HepG2 (cell line): ENCODE measurements at regions not wholly inside any gene's neighbourhood (a gene's known extent, or its start where the extent isn't known, plus 50 kb on each side); places are given as distances from the start of the nearest gene placed in this dataset.

Source experiments
- ATAC-seq: fragments of 200-7000 bp; cut with Tn5 transposase; 3 replicates; pipeline ENCODE4 v1.9.1; 2020; ENCODE audit warnings: mild to moderate bottlenecking, moderate library complexity
- BruUV-seq: library from RNA; stranded (reverse); fragments of 400-500 nt; replicated peaks from 2 replicates; lab custom pipeline; 2021; lab: Mats Ljungman, UMichigan
- CTCF ChIA-PET: fragments of 300-600 bp; formaldehyde crosslinking; extraction: SDS; loops from one replicate; lab custom pipeline; 2021; ENCODE audit warnings: low total read pairs, inconsistent platforms, low intra/inter-chr PET ratio; lab: Yijun Ruan, JAX
- POLR2A ChIA-PET: fragments of 350-600 bp; sonication (Branson Sonifier 250); formaldehyde crosslinking; loops from one replicate; lab custom pipeline; 2020; ENCODE audit warnings: antibody characterized with exemption, inconsistent platforms; lab: Yijun Ruan, JAX
- DNase-seq: peaks from one replicate; pipeline ENCODE4 v3.0.0-alpha.2; 2015; ENCODE audit warnings: low spot score
- FAIRE-seq: peaks from 3 replicates; lab custom pipeline; 2011; peaks lifted over from hg19 to GRCh38; lab: Jason Lieb, UNC
- H2AFZ ChIP-seq: one replicate; pipeline ENCODE4 v1.6.1; 2011; ENCODE audit warnings: low read length, inconsistent platforms
- H3K27ac ChIP-seq: fragments of 300-600 bp; 3 replicates; pipeline ENCODE4 v1.8.0; 2011; ENCODE audit warnings: mixed run types, mild to moderate bottlenecking, mixed read lengths, low read length, inconsistent platforms; ENCODE audit not compliant: insufficient read depth; ENCODE audit errors: extremely low read length
- H3K27me3 ChIP-seq, 2 experiments: fragments of 200-600 bp in 1 of 2; 2 replicates in 1 of 2; 3 replicates in 1 of 2; pipeline versions ENCODE4 v1.6.0 to v1.8.0; 2011; ENCODE audit warnings: low read length in 2 of 2, mild to moderate bottlenecking in 2 of 2, moderate library complexity in 2 of 2, inconsistent platforms in 1 of 2; ENCODE audit not compliant: insufficient read depth in 2 of 2, control insufficient read depth in 1 of 2
- H3K36me3 ChIP-seq, 2 experiments: fragments of 200-600 bp in 1 of 2; replicated peaks in 1 of 2; 2 replicates in 1 of 2; 3 replicates in 1 of 2; pipeline versions ENCODE4 v1.5.1 to v1.8.0; 2011; ENCODE audit warnings: low read length in 2 of 2, inconsistent platforms in 1 of 2; ENCODE audit not compliant: insufficient read depth in 2 of 2, control insufficient read depth in 1 of 2
- H3K4me1 ChIP-seq: 2 replicates; pipeline ENCODE4 v1.5.1; 2012; ENCODE audit warnings: low read length, inconsistent platforms; ENCODE audit not compliant: insufficient read depth
- H3K4me2 ChIP-seq: 2 replicates; pipeline ENCODE4 v1.6.0; 2011; ENCODE audit warnings: low read depth, low read length, inconsistent platforms
- H3K4me3 ChIP-seq, 3 experiments: fragments of 200-600 bp in 1 of 3; sonication (generic), shearing (Covaris generic) in 1 of 3; replicated peaks in 1 of 3; 2 replicates each; pipeline ENCODE4 v1.5.1; 2011 to 2016; ENCODE audit warnings: low read length in 3 of 3, inconsistent platforms in 2 of 3, low read depth in 2 of 3, mild to moderate bottlenecking in 2 of 3, control low read depth in 1 of 3, mixed read lengths in 1 of 3; ENCODE audit not compliant: insufficient read depth in 1 of 3
- H3K79me2 ChIP-seq: one replicate; pipeline ENCODE4 v1.6.1; 2011; ENCODE audit warnings: low read length, inconsistent platforms; ENCODE audit not compliant: insufficient read depth
- H3K9ac ChIP-seq: 2 replicates; pipeline ENCODE4 v1.6.0; 2011; ENCODE audit warnings: mild to moderate bottlenecking, low read depth, low read length, inconsistent platforms; ENCODE audit not compliant: insufficient read depth
- H3K9me3 ChIP-seq: 2 replicates; pipeline ENCODE4 v1.5.1; 2012; ENCODE audit warnings: mild to moderate bottlenecking, low read length
- H4K20me1 ChIP-seq: 2 replicates; pipeline ENCODE4 v1.6.0; 2011; ENCODE audit warnings: inconsistent platforms, mild to moderate bottlenecking, low read length, moderate library complexity; ENCODE audit not compliant: insufficient read depth
- CEBPB ChIP-seq: IDR thresholded peaks from 2 replicates; pipeline ENCODE4 v1.6.1; 2011; ENCODE audit warnings: low read depth, low read length, improper control_type of control experiment, borderline replicate concordance
- KLF13 ChIP-seq: sonication (generic); formaldehyde crosslinking; IDR thresholded peaks from 2 replicates; pipeline ENCODE4 v1.4.0; 2020; ENCODE audit warnings: mild to moderate bottlenecking, missing genetic modification reagents
- POGZ ChIP-seq: sonication (generic); formaldehyde crosslinking; IDR thresholded peaks from 2 replicates; pipeline ENCODE4 v1.4.0; 2020; ENCODE audit warnings: mild to moderate bottlenecking, missing genetic modification reagents
- RBM39 ChIP-seq: fragments of 200-400 bp; formaldehyde crosslinking; IDR thresholded peaks from one replicate; pipeline ENCODE4 v1.6.1; 2018; ENCODE audit warnings: antibody characterized with exemption, mild to moderate bottlenecking, low read depth, low read length; ENCODE audit not compliant: poor library complexity, severe bottlenecking
- SIX4 ChIP-seq: sonication (generic); formaldehyde crosslinking; IDR thresholded peaks from 2 replicates; pipeline ENCODE4 v1.4.0; 2020; ENCODE audit warnings: missing genetic modification reagents
- THAP11 ChIP-seq: IDR thresholded peaks from 2 replicates; pipeline ENCODE4 v1.6.1; 2016; ENCODE audit warnings: missing biosample characterization, missing genetic modification reagents
- ZBTB8A ChIP-seq: sonication (generic); formaldehyde crosslinking; IDR thresholded peaks from 2 replicates; pipeline ENCODE4 v1.4.0; 2020; ENCODE audit warnings: mild to moderate bottlenecking, low read depth, missing genetic modification reagents, borderline replicate concordance
- ZNF264 ChIP-seq: sonication (generic); formaldehyde crosslinking; IDR thresholded peaks from 2 replicates; pipeline ENCODE4 v1.4.0; 2020; ENCODE audit warnings: missing genetic modification reagents
- WGBS: methylation state at CpG from one replicate; pipeline ENCODE4 v1.1.6; 2017; ENCODE audit warnings: low lambda C conversion rate; 5-methylcytosine and 5-hydroxymethylcytosine counted together
- in situ Hi-C: cut with HindIII; loops from 2 replicates; pipeline ENCODE4 v1.10.0; 2017; ENCODE audit warnings: low pct_unique_long_range_greater_than_20kb; ENCODE audit not compliant: extremely low pct_ligation_motif_present
- intact Hi-C: fragments of 100-400 bp; cut with micrococcal nuclease; formaldehyde crosslinking; loops from one replicate; pipeline ENCODE4 v1.10.0; 2022; ENCODE audit not compliant: unreplicated experiment
- TF ChIP-seq, protein P1 (sequence below): sonication (generic); formaldehyde crosslinking; IDR thresholded peaks from 2 replicates; pipeline ENCODE4 v1.5.0; 2020; ENCODE audit warnings: mild to moderate bottlenecking, missing genetic modification reagents, borderline replicate concordance
- TF ChIP-seq, protein P2 (sequence below): sonication (generic); formaldehyde crosslinking; IDR thresholded peaks from 2 replicates; pipeline ENCODE4 v1.9.0; 2021; ENCODE audit warnings: missing genetic modification reagents, mild to moderate bottlenecking, borderline replicate concordance
- TF ChIP-seq, protein P3 (sequence below), 2 experiments: IDR thresholded peaks; 2 replicates each; pipeline ENCODE4 v1.6.1; 2011 to 2012; ENCODE audit warnings: low read length in 2 of 2, borderline replicate concordance in 1 of 2, low read depth in 1 of 2, mild to moderate bottlenecking in 1 of 2, moderate library complexity in 1 of 2
- TF ChIP-seq, protein P4 (sequence below): sonication (generic); formaldehyde crosslinking; IDR thresholded peaks from 2 replicates; pipeline ENCODE4 v1.9.0; 2022; ENCODE audit warnings: missing genetic modification reagents, mild to moderate bottlenecking, borderline replicate concordance

DNA sequence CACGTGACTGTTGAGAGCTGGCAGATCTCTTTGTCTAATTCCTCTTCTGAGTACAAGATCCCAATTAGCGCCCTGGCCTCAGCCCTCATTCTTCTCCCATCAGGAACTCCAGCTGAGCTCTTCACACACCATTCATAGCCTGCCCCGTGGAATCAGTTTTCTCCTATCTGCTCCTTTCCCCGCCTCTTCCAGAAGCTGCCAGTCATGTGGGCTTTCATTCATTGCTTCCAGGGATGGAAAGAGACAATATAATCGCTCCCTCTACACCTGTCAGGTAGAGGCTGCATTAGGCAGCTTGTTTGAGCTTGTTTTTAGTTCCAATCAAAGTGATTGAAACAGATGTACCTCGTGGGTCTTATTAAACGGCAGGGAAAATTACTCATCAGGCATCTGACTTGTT, 515.8 kb downstream of the TYW1 start:
- Histone ChIP-seq H3K9ac (no peak overlapping the region), H3K4me1 (no peaks in the 10 kb centered on the region), H3K9me3 (no peaks in the 10 kb centered on the region), H4K20me1 (no peaks in the 10 kb centered on the region), H3K27me3 (no peaks in the 10 kb centered on the region), H3K27ac (no peak overlapping the region), H2AFZ (no peak overlapping the region), H3K36me3 (no peaks in the 10 kb centered on the region), H3K4me3 (no peak overlapping the region), H3K4me2 (no peak overlapping the region), H3K79me2 (no peaks in the 10 kb centered on the region)
- no peak for TF ChIP-seq SIX4 (CRISPR knock-in tag)
- TF ChIP-seq KLF13 (CRISPR knock-in tag), result no peak
- TF ChIP-seq CEBPB, result no peak
- TF ChIP-seq, protein P1, sequence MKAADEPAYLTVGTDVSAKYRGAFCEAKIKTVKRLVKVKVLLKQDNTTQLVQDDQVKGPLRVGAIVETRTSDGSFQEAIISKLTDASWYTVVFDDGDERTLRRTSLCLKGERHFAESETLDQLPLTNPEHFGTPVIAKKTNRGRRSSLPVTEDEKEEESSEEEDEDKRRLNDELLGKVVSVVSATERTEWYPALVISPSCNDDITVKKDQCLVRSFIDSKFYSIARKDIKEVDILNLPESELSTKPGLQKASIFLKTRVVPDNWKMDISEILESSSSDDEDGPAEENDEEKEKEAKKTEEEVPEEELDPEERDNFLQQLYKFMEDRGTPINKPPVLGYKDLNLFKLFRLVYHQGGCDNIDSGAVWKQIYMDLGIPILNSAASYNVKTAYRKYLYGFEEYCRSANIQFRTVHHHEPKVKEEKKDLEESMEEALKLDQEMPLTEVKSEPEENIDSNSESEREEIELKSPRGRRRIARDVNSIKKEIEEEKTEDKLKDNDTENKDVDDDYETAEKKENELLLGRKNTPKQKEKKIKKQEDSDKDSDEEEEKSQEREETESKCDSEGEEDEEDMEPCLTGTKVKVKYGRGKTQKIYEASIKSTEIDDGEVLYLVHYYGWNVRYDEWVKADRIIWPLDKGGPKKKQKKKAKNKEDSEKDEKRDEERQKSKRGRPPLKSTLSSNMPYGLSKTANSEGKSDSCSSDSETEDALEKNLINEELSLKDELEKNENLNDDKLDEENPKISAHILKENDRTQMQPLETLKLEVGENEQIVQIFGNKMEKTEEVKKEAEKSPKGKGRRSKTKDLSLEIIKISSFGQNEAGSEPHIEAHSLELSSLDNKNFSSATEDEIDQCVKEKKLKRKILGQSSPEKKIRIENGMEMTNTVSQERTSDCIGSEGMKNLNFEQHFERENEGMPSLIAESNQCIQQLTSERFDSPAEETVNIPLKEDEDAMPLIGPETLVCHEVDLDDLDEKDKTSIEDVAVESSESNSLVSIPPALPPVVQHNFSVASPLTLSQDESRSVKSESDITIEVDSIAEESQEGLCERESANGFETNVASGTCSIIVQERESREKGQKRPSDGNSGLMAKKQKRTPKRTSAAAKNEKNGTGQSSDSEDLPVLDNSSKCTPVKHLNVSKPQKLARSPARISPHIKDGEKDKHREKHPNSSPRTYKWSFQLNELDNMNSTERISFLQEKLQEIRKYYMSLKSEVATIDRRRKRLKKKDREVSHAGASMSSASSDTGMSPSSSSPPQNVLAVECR (CRISPR knock-in tag), result no peak
- TF ChIP-seq ZBTB8A (CRISPR knock-in tag), result no peak
- TF ChIP-seq, protein P2, sequence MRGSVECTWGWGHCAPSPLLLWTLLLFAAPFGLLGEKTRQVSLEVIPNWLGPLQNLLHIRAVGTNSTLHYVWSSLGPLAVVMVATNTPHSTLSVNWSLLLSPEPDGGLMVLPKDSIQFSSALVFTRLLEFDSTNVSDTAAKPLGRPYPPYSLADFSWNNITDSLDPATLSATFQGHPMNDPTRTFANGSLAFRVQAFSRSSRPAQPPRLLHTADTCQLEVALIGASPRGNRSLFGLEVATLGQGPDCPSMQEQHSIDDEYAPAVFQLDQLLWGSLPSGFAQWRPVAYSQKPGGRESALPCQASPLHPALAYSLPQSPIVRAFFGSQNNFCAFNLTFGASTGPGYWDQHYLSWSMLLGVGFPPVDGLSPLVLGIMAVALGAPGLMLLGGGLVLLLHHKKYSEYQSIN (CRISPR knock-in tag), result no peak
- no peak for TF ChIP-seq POGZ (CRISPR knock-in tag)
- no peak for TF ChIP-seq ZNF264 (CRISPR knock-in tag)
- TF ChIP-seq, protein P3, sequence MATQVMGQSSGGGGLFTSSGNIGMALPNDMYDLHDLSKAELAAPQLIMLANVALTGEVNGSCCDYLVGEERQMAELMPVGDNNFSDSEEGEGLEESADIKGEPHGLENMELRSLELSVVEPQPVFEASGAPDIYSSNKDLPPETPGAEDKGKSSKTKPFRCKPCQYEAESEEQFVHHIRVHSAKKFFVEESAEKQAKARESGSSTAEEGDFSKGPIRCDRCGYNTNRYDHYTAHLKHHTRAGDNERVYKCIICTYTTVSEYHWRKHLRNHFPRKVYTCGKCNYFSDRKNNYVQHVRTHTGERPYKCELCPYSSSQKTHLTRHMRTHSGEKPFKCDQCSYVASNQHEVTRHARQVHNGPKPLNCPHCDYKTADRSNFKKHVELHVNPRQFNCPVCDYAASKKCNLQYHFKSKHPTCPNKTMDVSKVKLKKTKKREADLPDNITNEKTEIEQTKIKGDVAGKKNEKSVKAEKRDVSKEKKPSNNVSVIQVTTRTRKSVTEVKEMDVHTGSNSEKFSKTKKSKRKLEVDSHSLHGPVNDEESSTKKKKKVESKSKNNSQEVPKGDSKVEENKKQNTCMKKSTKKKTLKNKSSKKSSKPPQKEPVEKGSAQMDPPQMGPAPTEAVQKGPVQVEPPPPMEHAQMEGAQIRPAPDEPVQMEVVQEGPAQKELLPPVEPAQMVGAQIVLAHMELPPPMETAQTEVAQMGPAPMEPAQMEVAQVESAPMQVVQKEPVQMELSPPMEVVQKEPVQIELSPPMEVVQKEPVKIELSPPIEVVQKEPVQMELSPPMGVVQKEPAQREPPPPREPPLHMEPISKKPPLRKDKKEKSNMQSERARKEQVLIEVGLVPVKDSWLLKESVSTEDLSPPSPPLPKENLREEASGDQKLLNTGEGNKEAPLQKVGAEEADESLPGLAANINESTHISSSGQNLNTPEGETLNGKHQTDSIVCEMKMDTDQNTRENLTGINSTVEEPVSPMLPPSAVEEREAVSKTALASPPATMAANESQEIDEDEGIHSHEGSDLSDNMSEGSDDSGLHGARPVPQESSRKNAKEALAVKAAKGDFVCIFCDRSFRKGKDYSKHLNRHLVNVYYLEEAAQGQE (IDR thresholded peaks at IDR 0.05; ENCODE audit: borderline replicate concordance in 1 of 2, low read depth in 1 of 2, low read length in 2 of 2), result no peak
- TF ChIP-seq THAP11 (CRISPR knock-in tag), result no peak
- TF ChIP-seq RBM39, result no peak
- TF ChIP-seq, protein P4, sequence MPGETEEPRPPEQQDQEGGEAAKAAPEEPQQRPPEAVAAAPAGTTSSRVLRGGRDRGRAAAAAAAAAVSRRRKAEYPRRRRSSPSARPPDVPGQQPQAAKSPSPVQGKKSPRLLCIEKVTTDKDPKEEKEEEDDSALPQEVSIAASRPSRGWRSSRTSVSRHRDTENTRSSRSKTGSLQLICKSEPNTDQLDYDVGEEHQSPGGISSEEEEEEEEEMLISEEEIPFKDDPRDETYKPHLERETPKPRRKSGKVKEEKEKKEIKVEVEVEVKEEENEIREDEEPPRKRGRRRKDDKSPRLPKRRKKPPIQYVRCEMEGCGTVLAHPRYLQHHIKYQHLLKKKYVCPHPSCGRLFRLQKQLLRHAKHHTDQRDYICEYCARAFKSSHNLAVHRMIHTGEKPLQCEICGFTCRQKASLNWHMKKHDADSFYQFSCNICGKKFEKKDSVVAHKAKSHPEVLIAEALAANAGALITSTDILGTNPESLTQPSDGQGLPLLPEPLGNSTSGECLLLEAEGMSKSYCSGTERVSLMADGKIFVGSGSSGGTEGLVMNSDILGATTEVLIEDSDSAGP (CRISPR knock-in tag), result no peak
- in situ Hi-C loops, result no loop called here
- DNase-seq (no peak), ATAC-seq (no peak), FAIRE-seq (no peak)
- POLR2A ChIA-PET, result no interaction called here
- intact Hi-C loops, result no loop called here
- CTCF ChIA-PET, result no interaction called here
- BruUV-seq, result no TSS peak
- 6% methylated on average over 7 of the region's 7 CpGs for WGBS
